GM21825 (cell line): ENCODE measurements at regions not wholly inside any gene's neighbourhood (a gene's known extent, or its start where the extent isn't known, plus 50 kb on each side); places are given as distances from the start of the nearest gene placed in this dataset.
"Not testable (repeated sequence)": the region's sequence is repeated elsewhere in the genome, so short reads cannot be mapped to it uniquely, and the experiment has no call there.

Source experiments
- ATAC-seq: cut with Tn5 transposase; IDR thresholded peaks from one replicate; pipeline ENCODE4 v1.9.1; 2021; ENCODE audit warnings: mild to moderate bottlenecking, moderate library complexity; ENCODE audit not compliant: unreplicated experiment

DNA sequence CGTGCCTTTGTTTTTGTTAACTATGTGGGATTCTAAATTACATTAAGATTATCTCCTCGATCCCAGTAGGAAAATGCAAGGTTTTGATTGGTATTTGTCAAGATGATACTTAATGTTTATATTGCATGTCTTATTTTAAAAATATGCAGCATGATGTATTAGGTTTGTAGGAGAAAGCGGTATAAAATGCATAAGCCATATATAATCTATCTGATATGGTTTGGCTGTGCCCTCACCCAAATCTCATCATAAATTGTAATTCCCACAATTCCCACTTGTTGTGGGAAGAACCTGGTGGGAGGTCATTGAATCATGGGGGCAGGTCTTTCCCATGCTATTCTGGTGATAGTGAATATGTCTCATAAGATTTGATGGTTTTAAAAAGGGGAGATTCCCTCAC, 198.1 kb upstream of the NCAM2 start:
- ATAC-seq, result no peak

DNA sequence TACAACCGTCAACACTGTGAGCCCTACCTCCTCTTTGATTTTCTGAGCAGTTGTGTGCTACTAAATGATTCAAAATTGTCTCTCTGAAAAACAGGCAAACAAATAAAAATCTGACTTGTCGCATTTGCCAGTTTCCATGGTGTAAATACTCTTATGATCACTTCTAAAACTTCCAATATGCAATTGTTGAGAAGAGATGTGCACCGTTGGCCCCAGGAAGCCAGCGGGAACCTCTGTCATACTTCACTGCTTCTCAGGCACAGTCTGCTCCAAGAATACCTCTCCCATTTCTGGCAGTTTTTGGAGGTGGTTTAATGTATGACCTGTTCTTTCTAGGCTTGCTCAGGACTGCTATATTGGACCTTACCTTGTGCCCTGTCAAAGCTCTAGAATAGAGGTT, 196.0 kb upstream of the NCAM2 start:
- no peak for ATAC-seq

DNA sequence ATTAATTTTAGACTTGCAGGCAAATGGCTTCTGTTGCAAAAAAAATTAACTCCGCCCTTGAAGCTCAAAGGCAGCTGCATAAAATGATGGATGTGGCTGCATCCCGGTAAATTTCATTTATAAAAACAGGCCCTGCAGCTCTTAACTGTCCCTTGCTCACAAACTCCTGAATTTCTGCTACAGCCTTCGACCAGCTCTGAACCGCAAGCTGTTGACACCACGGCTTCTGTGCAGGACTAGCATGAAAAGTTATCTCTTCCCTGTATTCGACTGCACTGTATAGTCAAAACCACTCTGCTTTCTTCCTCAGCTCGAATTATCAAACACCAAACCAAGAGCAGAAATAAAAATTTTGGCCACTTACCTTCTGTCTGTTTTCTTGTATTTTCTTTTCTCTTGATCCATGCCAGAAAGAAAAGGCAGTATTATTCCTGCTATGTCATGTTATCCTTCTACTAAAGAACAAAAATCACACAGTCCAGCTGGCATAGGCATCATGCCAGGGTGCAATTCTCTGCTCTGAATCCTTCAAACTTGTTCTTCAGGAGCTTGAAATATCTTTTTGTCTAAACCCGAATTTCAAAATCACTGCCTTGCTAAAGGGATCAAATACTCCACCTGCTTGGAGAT, 195.5 kb upstream of the NCAM2 start:
- no peak for ATAC-seq

DNA sequence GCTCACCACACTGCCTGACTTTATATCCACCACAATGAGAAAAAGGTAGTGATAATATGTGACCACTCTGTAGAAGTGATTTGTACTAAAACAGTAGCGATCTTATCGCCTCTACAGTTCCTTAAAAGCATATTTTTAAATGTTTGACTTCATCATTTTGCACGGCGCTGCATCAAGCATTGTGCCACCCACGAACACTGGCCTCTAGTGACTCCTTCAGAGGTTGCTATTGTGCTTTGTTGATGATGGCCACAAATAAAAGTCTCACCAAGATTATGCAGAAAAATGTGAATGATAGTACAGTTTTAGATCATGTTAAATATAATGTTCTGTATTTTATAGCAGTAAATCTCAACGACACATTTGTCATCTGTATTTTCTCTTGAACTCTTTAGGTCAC, 186.5 kb upstream of the NCAM2 start:
- ATAC-seq, result no peak

DNA sequence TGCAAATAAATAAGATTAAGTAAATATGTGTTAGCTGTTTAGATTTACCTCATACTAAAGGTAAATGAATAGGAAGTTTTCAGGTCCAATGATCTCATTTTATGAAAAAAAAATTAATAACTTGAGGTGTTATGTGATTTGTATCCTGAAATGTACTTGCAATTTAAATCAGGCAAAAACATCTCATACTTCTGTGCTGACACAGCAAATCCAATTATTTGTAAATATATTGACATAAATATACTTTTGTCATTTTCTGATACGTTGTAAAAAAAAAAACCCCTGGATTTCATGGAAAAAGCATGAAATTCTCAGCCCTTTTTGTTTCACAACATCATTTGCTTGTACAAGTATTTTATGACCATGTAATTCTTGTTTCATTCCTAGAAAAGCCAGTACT, 184.1 kb upstream of the NCAM2 start:
- ATAC-seq, result no peak

DNA sequence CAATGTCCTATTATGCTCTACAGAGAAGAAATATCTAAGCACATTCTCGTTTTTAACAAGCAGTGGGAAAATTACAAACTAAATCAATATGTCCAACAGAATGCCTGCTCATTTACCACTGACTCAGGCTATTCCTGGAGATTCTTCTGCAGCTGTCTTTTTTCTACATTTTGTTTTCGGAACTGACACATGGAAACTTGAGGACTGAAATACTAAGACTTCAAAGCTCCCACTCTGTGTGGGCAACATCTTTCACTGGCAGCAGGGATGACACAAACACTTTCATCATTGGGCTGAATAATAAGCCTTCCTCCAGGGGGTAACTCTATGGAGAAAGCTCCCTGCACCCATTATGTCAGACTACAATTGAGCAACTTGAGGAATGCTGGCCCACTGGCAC, 175.5 kb upstream of the NCAM2 start:
- ATAC-seq, result no peak

DNA sequence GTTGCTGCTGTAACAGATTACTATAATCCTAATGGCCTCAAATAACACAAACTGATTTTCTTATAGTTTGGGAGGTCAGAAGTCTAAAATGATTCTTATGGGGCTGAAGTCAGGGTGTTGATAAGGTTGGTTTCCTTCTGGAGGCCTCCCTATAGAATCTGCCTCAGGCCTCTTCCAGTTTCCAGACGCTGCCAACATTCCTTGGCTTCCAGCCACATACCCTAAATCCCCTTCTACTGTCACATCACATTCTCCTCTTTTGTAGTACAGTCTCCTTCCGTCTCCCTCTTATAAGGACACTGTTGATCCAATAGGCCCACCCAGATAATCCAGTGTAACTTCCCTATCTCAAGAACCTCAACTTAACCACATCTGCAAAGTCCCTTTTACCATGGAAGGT, 145.3 kb upstream of the NCAM2 start:
- ATAC-seq, result no peak

DNA sequence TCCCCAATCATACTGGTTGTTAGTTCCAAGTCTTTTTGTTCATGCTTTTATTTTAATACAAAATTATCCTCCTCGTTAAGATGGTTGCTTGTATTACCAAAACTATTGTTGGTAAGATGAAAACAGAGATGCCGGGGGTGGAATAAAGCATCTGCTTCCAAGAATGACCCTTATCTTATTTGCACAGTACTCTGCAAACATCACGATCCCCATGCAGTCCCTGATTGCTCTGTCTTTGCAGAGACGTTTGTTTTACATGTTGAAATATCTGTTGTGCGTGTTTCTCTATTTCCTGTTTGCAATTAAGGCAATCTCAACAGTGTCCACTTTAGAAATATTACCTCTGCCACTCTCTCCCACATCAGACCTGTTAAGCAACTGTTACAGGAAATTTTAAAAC, 141.3 kb upstream of the NCAM2 start:
- no peak for ATAC-seq

- ATAC-seq, result no peak
Measured at GRCh38 chr21:20874202-20874601, 124.0 kb upstream of the NCAM2 start.

DNA sequence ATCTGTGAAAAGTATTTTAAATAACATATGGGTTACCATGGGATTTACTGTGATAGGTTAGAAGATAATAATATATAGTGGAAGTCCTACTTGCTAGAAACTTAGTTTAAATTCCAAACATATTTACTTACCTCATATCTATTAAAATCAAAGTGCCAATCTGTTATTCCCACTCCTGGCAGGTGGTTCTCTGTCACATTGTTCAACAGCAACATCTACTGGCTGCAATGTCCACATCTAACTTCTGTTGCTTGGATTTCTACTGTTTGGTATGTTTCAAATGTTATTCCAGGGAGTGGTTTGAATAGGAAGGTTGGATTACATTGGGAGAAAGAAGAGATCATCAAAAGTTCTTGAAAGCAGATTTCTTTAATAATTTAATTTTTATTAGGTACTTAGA, 122.5 kb upstream of the NCAM2 start:
- ATAC-seq, result no peak

DNA sequence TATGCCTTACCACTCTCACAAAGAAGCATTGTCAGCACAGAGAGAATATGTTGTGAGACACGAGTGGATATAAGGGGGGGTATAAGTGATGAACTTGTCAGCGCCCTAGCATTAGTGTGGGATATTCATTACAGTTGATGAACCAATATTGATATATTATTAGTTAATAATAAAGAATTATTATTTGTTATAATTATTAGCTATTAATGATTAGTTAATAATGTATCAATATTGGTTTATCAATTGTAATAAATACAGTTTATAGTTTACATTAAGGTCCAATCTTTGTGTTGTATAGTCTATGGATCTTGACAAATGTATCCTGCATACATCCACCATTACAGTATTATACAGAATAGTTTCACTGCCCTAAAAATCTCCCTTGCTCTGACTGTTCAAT, 120.2 kb upstream of the NCAM2 start:
- ATAC-seq, result no peak

DNA sequence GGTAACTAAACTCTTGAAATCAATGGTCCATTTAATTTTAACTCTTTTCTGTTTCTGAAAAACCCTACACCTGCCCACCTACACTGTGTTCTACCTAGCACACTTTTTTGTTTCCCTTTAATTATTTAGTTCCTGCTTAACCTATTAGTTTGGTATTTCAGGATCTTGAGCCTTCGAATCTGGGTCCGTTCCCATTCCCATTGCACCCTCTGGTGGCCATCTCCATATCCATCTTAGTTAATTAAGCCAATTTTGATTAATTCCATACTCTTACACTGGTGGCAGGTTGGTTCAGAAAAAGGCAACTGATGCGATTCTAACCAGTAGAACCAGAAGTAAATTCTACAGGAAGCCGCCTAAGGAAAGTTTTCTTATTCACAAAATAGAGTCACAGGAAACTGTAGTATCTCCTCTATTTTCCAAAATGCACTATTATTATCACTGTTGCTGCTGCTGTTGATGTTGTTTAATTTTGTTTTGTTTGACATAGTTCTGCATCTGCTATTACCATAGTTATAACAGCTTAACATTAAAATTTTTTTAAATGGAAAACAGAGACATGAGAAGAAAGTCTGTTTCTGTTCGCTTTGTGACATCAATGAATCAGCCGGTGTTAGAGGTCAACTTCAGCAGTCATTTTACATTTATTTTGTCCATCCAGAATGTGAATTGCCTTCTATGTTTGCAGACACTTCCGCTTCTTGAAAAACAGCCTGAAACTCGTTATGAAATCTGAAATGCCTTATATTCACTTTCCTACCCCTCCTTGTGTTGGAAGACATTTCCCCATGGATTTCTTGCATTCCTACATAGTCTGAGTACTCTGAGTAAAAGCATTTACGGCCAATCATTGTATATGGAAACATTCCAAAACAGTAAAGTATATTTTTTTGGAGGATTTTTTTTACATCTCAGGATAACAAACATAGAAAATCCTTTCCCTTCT, 115.5 kb upstream of the NCAM2 start:
- no peak for ATAC-seq

GRCh38 chr21:20883408-20883800, 114.8 kb upstream of the NCAM2 start:
- no peak for ATAC-seq

GRCh38 chr21:20902511-20902910, 95.7 kb upstream of the NCAM2 start:
- ATAC-seq, result no peak

DNA sequence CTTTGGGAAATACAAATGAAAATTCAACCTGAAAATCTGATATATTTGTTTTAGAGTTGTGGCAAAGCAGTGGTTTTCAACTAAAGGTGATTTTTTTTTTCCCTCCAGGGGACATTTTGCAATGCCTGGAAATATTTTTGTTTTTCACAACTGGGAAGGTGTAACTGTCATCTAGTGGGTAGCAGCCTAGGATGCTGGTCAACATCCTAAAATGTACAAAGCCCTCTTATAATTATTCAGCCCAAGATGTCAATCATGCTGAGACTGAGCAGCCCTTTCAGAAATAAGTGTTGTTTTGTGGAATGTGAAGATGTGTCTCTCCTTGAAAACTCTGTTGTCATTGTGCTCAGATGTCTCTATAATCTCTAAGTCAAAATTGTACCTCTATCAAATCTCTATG, 95.2 kb upstream of the NCAM2 start:
- ATAC-seq, result no peak

GRCh38 chr21:20927555-20927954, 70.7 kb upstream of the NCAM2 start:
- ATAC-seq, result not testable (repeated sequence)

DNA sequence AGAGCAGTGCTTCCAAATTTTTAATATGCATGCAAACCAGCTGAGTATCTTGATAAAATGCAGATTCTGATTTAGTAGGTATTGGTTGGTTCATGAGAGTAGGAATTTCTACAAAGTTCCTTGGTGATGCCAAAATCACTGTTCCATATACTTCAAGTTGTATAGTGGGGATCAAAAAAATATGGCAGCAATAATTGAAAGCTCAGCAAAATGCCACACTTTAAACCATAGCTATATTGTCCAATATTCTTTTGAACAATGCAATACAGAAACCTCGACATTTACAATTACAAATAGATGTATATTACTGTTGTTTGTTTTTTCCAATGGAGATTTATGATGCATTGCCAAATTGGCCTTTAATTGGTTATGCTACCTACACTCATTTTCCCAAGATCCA, 55.7 kb upstream of the NCAM2 start:
- ATAC-seq, result no peak

DNA sequence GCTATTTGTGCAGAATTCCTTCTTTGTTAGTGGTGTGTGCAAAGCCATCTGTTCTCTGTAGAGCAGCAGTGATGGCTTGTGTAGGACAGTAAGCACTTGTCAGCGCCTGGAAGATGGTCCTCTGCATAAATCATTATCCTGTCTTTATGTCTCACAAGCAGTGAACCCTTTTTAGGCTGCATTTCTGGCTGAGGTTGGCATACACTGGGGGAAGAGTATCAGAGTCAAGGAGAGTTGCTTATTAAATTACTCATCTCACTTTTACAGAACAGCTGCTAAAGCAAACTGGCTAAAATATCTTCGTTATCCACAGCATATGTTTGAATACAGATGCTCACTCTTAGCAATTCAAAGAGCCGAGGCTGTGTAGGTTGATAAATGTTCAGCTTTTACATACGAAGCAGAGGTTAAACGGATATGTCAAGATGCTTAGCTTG, 54.6 kb upstream of the NCAM2 start:
- no peak for ATAC-seq

GRCh38 chr21:20944139-20944538, 54.1 kb upstream of the NCAM2 start:
- no peak for ATAC-seq

DNA sequence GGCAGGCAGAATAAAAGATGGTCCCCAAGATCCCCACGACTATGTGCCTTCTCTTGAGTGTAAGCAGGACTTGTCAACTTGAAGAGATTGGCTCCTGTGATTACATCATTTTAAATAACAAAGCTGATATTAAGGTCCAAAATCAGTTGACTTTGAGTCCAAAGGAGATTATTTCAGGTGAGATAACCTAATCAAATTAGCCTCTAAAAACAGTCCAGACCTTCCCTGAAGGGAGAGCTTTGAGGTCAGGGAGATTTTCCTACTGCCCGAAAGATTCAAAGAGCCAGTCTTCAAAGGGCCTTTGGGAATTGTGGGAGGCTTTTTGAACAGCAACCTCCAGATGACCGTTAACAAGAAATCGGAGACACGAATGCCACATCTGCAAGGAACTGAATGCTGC, 51.5 kb upstream of the NCAM2 start:
- ATAC-seq, result no peak
